ENCODE measurements at regions not wholly inside any gene's neighbourhood (a gene's known extent, or its start where the extent isn't known, plus 50 kb on each side); places are given as distances from the start of the nearest gene placed in this dataset.

DNA sequence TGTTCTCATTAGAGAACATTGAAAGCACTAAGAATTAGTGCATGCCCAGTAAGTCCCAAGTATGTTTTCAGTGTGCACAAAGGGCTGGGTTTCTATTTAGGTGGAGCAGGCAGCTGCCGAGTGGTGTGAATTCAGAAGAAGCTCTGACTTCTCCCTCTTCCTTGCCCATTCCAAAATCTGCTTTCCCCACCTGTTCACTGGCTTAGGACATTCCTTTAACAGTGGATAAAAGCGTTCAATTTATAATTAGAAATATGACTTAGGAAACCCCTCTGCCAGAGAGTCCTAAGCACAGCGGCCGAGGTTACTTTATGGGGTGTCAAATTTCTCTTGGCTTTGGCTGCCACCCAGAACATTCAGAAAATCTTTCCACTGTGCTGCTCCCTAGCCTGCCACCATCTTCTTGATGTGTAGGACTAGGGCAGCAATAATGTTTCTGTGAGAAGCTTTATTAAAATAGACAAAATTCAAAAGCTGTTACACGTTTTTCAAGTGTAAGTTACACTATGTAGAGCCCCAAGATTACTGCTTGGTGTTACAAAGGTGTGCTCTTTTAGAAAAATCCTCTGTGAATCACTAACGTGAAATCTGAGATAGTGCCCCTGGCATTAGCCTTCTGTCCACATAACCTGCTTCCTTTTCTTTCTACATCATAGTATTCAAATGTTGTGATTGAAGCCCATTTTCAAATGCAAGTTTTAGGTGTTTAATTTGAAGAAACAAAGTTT, 191.6 kb upstream of the ANKRD50 start:
- TF ChIP-seq, protein P1, sequence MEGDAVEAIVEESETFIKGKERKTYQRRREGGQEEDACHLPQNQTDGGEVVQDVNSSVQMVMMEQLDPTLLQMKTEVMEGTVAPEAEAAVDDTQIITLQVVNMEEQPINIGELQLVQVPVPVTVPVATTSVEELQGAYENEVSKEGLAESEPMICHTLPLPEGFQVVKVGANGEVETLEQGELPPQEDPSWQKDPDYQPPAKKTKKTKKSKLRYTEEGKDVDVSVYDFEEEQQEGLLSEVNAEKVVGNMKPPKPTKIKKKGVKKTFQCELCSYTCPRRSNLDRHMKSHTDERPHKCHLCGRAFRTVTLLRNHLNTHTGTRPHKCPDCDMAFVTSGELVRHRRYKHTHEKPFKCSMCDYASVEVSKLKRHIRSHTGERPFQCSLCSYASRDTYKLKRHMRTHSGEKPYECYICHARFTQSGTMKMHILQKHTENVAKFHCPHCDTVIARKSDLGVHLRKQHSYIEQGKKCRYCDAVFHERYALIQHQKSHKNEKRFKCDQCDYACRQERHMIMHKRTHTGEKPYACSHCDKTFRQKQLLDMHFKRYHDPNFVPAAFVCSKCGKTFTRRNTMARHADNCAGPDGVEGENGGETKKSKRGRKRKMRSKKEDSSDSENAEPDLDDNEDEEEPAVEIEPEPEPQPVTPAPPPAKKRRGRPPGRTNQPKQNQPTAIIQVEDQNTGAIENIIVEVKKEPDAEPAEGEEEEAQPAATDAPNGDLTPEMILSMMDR (IDR thresholded peaks at IDR 0.05; ENCODE audit: control extremely low read depth, extremely low read depth, low read depth, missing control alignments): no peak
- CTCF ChIA-PET: interaction anchor here (0.7 kb wide), 1 partner anchor 9 kb away, joined by 3 read pairs; no protein-coding TSS in a partner anchor
- POLR2A ChIA-PET: no interaction called here
- no peak for DNase-seq (ENCODE audit: extremely low spot score)

GRCh38 chr4:124902001-124902515, 189.5 kb upstream of the ANKRD50 start:
- ChIA-PET CTCF (interaction anchor here (0.8 to 1.5 kb wide), 3 partner anchors 10 to 21 kb away, joined by 3 to 4 read pairs (median 4); no protein-coding TSS in a partner anchor), POLR2A (no interaction called here)
- DNase-seq (ENCODE audit: extremely low spot score): no peak
- TF ChIP-seq, protein P1 (IDR thresholded peaks at IDR 0.05; ENCODE audit: control extremely low read depth, extremely low read depth, low read depth, missing control alignments): no peak

GRCh38 chr4:124899997-124900396, 187.5 kb upstream of the ANKRD50 start:
- CTCF ChIA-PET: no interaction called here
- no peak for DNase-seq (ENCODE audit: extremely low spot score)
- TF ChIP-seq, protein P1 (IDR thresholded peaks at IDR 0.05; ENCODE audit: control extremely low read depth, extremely low read depth, low read depth, missing control alignments): no peak
- POLR2A ChIA-PET: no interaction called here

GRCh38 chr4:124890522-124890921, 178.0 kb upstream of the ANKRD50 start:
- no peak for DNase-seq (ENCODE audit: extremely low spot score)

GRCh38 chr4:124887739-124888138, 175.2 kb upstream of the ANKRD50 start:
- CTCF ChIA-PET: no interaction called here
- POLR2A ChIA-PET: no interaction called here
- TF ChIP-seq, protein P1 (IDR thresholded peaks at IDR 0.05; ENCODE audit: control extremely low read depth, extremely low read depth, low read depth, missing control alignments): no peak
- DNase-seq (ENCODE audit: extremely low spot score): no peak

More at GRCh38 chr4:124890522-124890921, 178.0 kb upstream of the ANKRD50 start:
- ChIA-PET POLR2A (no interaction called here), CTCF (no interaction called here)
- TF ChIP-seq, protein P1 (IDR thresholded peaks at IDR 0.05; ENCODE audit: control extremely low read depth, extremely low read depth, low read depth, missing control alignments): no peak

DNA sequence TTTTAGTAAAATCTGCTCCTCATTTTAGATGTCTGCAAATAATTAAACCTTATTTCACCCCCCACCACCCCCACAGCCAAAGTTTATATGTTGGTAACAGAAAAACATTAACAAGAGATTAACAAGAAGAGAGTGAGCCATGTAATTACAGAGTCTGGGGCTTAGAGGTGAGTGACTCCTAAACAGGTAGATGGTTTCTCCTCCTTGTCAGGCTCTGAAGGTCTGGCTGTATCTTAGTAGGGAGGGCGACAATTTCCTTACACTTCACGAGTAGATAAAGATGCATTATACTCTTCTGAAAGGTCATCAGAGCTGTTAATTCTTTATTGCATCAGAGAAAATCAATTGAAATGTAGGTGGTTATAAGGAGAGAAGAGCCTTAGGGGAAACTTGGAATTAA, 171.8 kb upstream of the ANKRD50 start:
- POLR2A ChIA-PET: no interaction called here
- TF ChIP-seq, protein P1 (IDR thresholded peaks at IDR 0.05; ENCODE audit: control extremely low read depth, extremely low read depth, low read depth, missing control alignments): no peak
- CTCF ChIA-PET: no interaction called here
- DNase-seq (ENCODE audit: extremely low spot score): no peak

All from GM10248 (cell line).